HEK293T (cell line): ENCODE measurements at regions not wholly inside any gene's neighbourhood (a gene's known extent, or its start where the extent isn't known, plus 50 kb on each side); places are given as distances from the start of the nearest gene placed in this dataset.

ENCODE experiments used
- ARNT ChIP-seq: fragments of 450-650 bp; IDR thresholded peaks from 2 replicates; pipeline ENCODE4 v1.6.1; 2017; ENCODE audit warnings: mild to moderate bottlenecking
- ELF4 ChIP-seq: fragments of 450-650 bp; IDR thresholded peaks from 2 replicates; pipeline ENCODE4 v1.6.1; 2017; ENCODE audit warnings: antibody characterized with exemption
- FOXA1 ChIP-seq: fragments of 450-650 bp; IDR thresholded peaks from 2 replicates; pipeline ENCODE4 v1.6.1; 2016; ENCODE audit warnings: mild to moderate bottlenecking
- HDGF ChIP-seq: fragments of 450-650 bp; IDR thresholded peaks from 2 replicates; pipeline ENCODE4 v1.6.1; 2017; ENCODE audit warnings: antibody characterized with exemption, borderline replicate concordance
- SP1 ChIP-seq: fragments of 450-650 bp; IDR thresholded peaks from 2 replicates; pipeline ENCODE4 v1.6.1; 2017
- SUZ12 ChIP-seq: fragments of 450-650 bp; IDR thresholded peaks from 2 replicates; pipeline ENCODE4 v1.6.1; 2016; ENCODE audit warnings: mild to moderate bottlenecking
- TARDBP ChIP-seq: fragments of 450-650 bp; IDR thresholded peaks from 2 replicates; pipeline ENCODE4 v1.6.1; 2016
- ZNF384 ChIP-seq: fragments of 450-650 bp; IDR thresholded peaks from 2 replicates; pipeline ENCODE4 v1.6.1; 2016

DNA sequence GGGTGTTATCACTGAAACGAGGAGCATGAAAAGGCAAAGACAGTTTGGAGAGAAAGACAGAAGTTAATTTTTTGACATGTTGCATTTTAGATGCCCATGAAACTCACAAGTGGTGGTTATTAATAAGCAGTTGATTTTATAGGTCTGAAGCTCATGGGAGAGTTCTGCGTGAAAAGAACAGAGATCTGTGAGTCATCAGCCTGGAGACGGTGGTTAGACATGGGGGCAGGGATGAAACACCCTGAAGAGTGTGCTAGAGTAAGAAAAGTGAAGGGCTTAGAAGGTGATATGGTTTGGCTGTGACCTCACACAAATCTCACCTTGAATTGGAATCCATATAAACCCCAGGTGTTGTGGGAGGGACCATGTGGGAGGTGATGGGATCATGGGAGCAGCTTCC lies 289.1 kb upstream of the ISX start:
- no peak for TF ChIP-seq ELF4
- no peak for TF ChIP-seq ZNF384
- TF ChIP-seq SP1 = no peak
- no peak for TF ChIP-seq HDGF
- TF ChIP-seq FOXA1 = no peak
- TF ChIP-seq ARNT = no peak
- TF ChIP-seq SUZ12 = no peak
- no peak for TF ChIP-seq TARDBP
